HG02588 (cell line): ENCODE measurements at regions not wholly inside any gene's neighbourhood (a gene's known extent, or its start where the extent isn't known, plus 50 kb on each side); places are given as distances from the start of the nearest gene placed in this dataset.
A peak's percentile ranks its signal among the peaks of the same experiment; 100 is the strongest.

ENCODE experiments used
- ATAC-seq: cut with Tn5 transposase; IDR thresholded peaks from one replicate; pipeline ENCODE4 v1.9.1; 2021; ENCODE audit warnings: mild to moderate bottlenecking, moderate library complexity; ENCODE audit not compliant: unreplicated experiment

DNA sequence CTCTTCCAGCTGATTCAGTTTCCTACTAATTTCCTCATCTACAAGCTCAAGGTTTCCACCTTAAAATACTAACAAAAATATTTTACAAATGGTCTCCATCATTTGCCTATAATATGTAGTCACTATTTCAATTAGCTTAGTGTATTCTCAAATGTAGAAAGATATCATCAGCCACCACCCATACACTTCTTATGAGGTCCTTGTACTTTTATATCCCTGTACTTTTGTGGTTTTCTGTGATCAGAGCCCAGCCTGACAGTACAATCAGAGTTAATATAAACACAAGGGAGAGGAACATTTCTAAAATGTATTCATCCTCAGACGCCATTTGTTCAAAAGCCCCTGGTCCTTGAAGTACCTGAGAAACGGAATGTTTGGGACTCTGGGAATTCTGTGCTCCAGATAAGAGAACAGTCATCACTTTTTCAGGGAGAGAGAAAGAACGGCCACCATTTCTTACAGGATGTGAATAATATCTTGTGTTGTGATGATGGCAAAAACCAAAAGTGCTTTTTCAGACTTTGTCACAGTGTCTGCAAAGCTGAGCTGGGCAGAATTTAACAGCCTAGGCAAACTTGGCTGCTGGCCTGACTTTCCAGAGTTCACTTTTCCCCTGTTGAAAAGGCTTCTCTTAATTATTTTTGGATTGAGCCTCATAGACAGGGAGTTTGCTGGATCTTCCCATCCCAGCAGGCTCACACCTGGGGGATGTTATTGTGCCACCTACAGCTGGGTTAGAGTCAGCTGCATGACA lies 361.7 kb upstream of the ACVR2A start:
- no peak for ATAC-seq

DNA sequence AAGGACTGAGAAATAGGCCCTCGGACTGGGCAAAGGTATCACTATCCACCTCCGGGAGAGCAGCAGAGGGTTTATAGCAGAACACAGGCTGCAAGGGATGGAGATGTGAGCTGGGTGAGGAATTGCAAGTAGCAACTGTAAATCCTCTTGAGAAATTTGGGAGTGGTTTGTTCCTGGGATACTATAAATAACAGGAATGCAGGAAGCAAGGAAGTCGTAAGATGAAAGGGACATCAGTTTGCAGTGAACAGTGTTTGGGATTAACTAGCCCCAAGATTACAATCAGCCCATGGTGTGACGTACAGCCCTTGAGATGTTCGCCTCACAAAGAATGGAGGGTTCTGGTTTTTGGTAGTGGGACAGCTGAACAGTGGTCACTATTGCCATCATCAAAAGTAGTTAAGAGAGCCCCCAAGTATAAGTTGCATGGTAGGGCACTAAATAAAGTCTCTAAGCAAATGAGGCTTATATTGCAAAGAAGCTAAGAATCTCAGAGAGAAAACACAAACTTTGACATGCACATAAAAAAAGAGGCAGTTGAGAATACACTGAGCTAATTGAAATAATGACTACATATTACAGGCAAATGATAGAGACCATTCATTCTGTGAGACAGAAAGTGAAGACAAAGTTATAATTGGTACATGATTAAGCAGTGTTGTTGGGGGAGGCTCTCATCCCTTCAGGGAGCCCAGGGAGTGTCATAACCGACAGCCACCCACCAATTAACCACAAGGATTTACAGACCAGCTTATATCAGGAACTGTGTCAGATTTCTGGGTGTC lies 362.5 kb upstream of the ACVR2A start:
- ATAC-seq, result no peak

DNA sequence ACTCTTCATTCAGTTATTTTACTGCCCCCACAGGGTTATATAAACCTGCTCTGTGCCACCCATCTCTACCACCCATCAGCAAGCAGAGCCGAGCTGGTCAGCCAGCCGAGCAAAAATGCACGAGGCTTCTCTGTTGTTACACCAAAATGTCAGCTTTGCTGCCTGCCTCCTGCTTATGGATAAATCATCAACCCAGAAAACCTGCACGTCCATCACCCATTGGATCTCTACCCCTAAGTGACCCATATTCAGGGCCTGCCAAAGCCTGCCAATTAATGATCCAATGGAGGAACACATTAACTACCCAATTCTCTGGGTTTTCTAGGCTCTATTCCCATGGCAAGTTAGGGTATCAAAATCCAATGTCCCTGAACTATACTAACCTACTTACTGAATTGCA lies 365.5 kb upstream of the ACVR2A start:
- no peak for ATAC-seq

DNA sequence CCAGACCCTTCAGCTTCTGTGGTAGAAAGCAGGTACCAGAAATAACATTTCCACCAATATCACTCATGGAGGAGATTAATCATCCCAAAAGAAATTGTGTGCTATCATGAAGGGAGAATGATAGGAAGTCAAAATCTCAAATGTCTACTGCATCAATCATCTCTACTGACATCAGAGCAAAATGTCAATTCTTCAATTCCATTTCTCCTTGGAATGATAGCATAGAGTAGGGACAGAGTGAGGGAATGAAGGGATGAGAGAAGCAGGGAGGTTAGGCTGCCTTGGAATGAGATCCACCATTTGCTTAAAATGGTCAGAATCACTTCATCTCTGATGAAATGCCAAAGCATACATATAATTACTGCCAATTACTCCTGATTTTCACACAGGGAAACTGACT lies 371.8 kb upstream of the ACVR2A start:
- no peak for ATAC-seq

DNA sequence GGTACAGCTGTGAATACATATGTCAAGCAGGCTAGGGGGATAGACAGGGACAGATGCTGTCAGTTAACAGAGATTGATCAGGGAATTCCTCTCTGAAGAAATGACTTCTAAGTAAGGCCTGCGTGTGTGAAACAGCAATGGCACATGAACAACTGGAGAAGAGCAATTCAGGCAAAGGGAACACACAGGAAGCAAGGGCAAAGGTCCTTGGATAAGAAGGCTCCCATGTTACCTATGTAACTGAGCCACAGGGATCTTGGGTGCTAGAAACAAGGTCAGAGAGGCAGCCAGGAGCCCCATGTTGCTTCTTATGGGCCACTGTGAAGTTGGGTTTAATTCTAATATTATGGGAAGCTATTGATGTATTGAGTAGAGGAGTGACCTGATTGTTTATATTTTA lies 373.7 kb upstream of the ACVR2A start:
- no peak for ATAC-seq

DNA sequence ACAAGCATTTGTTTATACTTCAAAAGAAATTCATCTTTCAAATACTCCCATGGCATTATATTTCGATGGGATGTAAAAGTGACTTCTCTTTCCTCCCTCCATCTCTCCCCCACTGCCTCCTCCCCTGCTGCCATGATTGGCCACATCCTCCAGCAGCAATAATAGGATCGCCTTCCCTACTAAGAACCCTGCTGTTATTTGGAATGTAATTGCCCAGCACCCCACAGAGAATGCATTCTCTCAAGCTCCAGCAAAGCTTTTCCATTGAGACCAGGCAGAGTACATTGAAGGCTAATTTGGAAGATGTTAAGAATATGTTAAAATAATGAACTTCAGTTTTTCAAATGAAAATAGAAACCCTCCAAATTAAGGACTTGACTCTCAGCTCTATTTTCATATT lies 375.4 kb upstream of the ACVR2A start:
- no peak for ATAC-seq

DNA sequence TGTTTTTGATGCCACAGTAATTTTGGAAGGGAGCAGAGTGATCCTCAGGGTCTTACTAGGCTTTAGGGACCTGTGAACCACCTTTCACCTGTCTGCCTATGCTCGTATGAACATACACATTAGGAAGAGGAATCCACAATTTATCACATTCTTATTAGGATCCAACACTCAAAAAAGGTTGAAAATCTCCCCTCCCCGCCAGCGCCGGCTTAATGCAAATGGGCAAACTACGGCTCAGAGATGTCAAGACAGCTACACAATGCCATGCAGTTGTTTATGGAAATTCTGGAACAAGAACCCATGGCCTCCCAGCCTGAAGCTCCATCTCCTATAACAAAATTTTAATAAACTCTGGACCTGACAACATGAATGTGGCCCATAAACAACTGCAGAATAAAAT lies 375.9 kb upstream of the ACVR2A start:
- no peak for ATAC-seq

DNA sequence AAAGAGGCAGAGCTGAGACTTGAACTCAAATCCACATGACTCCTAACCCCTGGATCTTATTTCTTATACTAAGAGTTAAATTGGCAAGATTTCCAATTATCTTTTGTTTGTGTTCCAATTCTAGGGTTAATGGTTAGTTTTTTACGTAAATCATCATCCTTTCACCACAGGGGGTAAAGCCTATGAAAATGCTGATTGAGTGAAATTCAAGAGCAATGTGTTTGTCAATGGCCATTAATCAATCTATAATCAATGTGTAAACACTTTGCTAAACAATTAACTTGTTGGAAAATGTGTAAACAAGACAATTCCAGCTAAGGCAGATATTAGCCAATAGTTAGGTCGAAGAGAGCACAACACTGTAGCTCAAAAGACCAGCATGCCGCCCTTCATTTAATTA lies 376.5 kb upstream of the ACVR2A start:
- no peak for ATAC-seq

DNA sequence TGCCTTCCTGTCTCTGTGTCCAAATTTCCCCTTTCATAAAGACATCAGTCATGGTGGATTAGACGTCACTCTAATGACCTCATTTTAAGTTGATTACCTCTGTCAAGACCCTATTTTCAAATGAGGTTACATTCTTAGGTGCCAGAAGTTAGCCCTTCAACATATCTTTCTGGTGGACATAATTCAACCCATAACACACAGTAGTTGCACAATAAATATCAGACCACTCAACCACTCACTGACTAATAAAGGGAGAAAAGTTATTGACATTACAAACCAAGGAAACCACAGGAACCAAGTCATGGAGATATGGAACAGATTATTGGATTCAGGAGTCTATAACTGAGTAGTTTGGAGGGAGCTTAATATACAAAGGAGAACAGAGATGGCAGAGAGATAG lies 377.4 kb upstream of the ACVR2A start:
- no peak for ATAC-seq

DNA sequence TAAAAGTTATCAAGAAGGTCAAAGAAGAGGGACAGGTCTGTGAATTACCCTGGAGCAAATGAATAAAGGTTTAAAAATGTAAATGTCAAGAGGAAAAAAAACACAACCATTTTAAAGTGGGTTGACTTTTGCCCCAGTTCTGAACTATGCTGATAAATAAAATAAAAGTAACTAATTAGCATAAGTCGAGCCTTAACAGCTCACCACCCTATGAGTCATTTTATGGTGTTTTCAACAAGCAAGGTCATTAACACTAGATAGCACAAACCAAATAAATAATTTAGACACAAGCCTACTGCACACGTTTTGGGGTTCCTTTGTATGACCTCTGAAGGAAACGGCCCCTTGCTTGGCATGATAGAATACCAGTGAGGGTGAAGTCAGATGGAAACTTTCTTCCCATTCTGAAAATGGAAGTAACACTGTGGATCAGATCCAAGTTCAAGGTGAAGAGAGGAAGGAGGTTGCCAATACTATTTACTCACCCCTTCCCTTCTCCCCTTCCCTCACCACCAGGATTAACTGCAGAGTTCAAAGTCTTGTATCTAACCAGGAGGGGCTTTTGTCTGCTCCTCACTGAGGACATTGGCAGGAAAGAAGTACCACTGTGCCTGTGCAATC lies 380.0 kb upstream of the ACVR2A start:
- no peak for ATAC-seq

DNA sequence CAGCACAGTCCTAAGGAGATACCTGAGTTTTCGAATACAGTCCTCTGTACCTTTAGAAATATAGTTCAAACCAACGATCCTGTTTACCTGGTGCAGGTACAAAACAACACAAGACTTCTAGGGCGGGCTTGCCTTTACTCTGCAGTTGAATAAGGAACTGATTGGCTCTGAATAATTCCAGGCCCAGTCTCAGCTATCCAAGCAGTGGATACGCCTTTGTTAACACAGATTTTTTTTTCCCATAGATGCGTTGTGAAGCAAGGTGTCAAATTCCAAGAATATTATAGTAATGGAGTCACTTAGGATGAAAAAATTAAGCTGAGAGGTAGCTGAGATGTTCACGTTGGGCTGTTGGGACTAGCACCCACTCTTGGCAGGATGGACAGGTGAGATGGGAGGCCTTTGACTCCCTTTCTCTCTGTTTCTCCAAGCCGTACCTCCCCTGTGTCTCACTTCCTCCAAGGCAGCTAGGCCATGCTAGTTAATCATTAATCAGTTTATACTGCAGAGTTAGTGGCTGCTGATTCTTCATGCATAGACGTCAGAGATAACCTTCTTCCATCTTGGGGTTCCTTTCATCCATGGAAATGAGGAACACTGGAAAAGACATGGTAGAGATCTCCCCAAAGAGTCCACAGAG lies 380.8 kb upstream of the ACVR2A start:
- ATAC-seq, result peak; percentile 89

DNA sequence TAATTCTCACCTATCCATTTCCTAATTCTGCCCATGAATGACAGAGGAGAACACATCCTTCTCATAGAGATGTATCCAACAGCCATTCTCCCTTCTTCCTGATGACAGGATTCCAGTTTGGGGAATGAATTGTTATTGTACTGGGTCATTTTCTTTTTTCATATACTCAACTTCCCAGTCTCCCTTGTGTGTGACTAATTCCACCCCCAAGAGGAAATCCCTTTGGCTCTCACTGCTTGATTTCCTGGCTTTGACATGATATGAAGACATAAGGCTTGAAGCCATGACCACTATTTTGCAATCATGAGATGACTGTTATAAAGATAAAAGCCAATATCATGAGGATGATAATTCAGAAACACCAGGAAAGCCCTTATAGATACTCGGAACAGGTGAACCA lies 384.7 kb upstream of the ACVR2A start:
- no peak for ATAC-seq

DNA sequence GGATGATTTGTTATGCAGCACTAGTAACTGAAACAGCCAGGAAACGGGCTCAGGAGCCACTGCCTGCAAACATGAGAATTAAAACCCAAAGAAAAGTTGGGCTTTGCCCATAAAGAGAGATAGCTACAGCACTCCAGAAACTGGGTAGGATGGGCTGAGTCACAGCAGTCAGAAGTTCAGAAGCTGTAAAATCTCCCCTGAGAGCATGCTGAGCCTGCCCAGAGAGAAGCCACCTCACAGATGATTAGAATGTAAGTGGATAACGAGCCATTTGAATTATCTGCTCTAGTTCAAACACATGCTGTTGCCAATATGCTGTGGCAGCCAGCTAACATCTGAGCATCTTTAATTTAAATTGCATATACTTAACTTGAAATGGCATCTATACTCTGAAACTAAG lies 388.1 kb upstream of the ACVR2A start:
- no peak for ATAC-seq

DNA sequence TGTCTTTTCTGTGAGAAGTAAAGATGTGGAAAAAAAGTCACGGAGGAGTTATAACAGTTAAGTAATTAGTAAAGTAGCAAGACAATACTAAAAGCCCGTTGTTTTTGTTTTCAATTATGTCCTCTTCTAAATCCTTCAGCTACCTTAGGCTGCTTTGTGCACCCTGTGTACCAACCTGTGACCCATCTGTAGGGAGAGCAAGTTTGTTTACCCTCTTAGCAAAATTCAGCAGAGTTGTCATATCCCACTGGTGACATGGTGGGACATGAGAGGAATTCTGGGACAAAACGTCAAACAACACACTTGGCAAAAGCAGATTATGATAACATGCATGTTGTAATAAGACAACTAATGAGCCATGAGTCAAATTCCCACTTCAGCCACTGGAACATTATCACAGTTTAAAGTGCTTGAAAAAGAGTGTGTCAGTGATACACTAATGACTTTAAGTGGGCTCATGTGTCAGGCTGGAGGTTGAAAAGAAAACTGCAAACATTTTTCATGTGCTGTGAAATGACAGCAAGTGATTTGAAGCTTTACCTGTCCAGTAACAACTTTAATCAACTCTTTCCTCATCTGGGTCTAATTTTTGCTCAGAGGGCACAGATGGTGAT lies 392.8 kb upstream of the ACVR2A start:
- ATAC-seq, result no peak

DNA sequence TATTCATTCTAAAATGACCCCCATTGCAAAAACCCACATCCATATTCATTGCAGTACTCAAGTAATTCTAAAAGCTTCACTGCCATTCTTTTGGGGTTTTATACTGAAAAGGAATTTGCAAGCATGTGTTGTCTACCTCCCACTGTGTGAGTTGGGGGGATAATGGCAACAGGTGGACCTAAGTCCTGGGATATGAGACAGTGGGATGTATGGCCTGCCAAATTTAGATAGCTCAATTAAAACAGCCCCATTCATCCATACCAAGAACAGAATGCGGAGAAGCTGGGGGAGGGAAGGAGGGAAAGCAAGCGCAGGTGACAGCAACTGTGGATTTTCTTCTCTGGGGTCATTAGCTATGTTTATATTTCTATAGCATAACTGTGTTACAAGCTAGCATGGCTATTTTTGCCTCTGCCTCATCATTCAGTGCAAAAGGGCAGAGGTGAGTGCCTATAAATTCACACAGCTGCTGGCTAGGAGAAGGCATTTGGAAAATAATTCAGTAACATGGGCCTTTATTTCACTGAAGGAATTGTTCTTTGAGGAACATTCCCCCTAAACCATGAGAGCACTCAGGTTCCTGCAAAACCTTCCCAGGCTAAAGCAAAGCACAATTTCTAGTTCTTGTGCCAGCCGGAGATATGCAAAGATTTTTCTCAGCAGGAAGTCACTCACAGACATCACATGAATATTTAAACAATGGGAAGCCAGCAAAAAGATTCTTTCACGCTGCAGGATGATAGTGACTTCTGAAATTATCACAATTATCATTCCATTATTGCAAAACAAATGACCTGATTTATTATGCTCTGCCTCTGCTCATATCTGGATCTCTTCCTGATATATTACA lies 393.9 kb upstream of the ACVR2A start:
- ATAC-seq, result no peak

DNA sequence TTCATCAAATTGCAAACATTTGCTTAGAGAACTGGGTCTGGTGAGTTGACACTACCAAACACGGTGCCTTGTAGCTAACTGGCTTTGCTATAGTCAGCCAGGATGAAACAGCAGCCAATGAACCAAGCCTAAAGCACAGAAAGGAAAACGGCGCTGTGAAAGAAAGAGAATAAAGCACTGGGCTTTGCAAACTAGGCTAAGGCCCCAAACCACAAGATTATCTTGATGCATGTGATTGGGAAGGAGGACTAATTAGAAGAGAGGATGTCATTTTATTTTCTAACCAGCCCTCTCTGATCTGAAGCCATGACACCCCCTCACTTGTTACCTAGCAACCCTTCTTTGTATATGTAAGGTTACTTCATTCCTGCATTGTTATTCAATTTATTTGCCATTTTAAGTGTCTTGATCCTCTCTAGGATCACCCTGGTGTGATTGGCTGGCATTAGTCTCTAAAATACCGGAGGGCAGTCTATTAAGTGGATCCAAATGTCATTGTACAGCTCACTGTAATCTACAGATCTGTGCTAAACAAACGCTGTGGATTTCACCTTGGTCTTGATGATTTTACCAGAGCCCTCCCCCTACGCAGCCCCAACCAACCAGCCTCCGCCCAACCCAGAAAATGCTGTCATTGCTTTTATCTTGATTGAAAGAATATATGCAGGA lies 395.4 kb upstream of the ACVR2A start:
- ATAC-seq, result no peak

DNA sequence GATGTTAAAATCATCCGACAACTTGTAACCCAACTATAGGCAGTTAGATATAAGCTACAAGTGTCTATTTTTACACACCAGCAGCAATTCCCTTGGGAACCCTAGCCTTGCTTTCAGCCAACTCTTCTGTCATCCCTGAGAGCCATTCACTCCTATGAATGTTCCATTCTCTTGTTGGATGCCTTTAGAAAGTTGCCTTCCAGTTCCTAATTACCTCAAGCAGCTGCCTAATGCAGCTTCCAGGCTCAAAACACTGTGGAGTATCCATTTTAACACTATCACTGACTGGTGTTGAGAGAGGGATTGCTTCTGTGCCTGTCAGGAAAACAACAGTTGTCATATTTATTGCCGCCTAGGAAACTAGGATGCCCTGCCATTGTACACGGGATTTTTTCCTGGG lies 402.0 kb upstream of the ACVR2A start:
- no peak for ATAC-seq

DNA sequence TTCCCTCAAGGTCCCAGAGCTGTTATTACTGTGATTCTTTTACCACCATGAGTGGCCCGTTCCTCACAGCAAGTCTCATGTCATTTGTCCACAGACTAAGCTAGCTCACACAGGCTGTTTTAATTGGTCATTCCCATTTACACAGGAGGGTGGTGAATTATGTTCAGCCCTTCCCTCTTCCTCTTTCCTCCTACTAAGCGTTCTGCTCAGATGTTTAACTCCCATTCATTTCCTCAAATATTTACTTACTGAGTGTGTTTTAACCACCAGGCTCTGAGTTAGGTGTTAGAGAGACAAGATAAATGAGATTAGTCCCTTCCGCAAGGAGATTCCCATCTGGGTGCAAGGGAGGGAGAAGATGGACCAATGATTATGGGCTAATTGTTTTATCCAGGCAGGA lies 403.6 kb upstream of the ACVR2A start:
- ATAC-seq, result no peak

DNA sequence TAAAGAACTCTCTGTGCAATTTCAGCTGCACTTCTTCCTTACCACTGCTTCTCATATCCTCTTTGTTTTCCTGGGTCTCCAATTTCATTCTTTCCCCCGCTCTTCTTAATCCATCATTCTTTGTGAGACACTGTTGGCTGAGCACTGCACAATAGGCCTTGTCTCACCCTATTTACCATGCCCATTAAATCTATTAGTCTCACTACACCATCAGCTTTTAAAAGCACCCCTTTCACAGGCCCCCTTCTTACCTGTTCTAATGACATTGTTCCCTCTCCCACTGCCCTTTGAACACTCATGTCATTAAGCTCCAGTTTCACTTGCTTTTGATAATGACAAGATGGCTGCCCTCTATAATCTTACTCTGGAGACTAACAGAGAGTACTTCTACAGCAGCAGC lies 404.1 kb upstream of the ACVR2A start:
- ATAC-seq, result no peak

DNA sequence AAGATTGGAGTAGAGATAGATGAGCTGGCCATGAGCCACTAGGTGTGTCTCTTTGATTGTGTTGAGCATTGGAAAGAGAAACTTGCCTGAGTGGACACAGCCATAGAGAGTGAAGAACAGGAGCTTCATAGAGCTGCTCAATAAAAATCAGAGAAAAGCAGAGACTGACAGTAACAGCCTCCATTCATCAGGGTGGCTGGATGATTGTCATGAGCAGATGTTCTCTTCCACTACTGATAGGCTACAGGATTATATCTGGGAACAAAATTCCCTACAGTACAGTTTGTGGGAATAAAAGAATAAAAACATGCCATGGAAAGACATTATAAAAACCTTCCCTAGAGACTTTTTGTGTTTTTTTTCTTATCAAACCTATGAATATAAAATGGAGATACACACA lies 404.8 kb upstream of the ACVR2A start:
- ATAC-seq, result no peak
